SK-N-SH (cell line): ENCODE measurements at regions not wholly inside any gene's neighbourhood (a gene's known extent, or its start where the extent isn't known, plus 50 kb on each side); places are given as distances from the start of the nearest gene placed in this dataset.

Experiments
- EP300 ChIP-seq, 2 experiments: IDR thresholded peaks; 2 replicates each; pipeline versions ENCODE4 v1.4.0 to v1.6.1; 2012; ENCODE audit warnings: borderline replicate concordance in 1 of 2, low read depth in 1 of 2, low read length in 1 of 2
- EZH2phosphoT487 ChIP-seq: fragments of 200-600 bp; sonication (generic); IDR thresholded peaks from 2 replicates; pipeline ENCODE4 v1.6.1; 2017; ENCODE audit warnings: low read depth, mixed run types, mild to moderate bottlenecking, antibody characterized with exemption, moderate library complexity, borderline replicate concordance
- GATA2 ChIP-seq: sonication (generic); formaldehyde crosslinking; IDR thresholded peaks from 2 replicates; pipeline ENCODE4 v1.5.0; 2020; ENCODE audit warnings: mild to moderate bottlenecking, missing genetic modification reagents
- MXI1 ChIP-seq: IDR thresholded peaks from 2 replicates; pipeline ENCODE4 v1.6.1; 2012; ENCODE audit warnings: mild to moderate bottlenecking, low read depth, low read length, improper control_type of control experiment
- NRF1 ChIP-seq: IDR thresholded peaks from 2 replicates; pipeline ENCODE4 v1.6.1; 2012; ENCODE audit warnings: low read depth, mild to moderate bottlenecking, low read length
- POLR2AphosphoS5 ChIP-seq: IDR thresholded peaks from 2 replicates; pipeline ENCODE4 v1.6.1; 2012; ENCODE audit warnings: low read depth, low read length
- TAF1 ChIP-seq: IDR thresholded peaks from 2 replicates; pipeline ENCODE4 v1.6.1; 2012; ENCODE audit warnings: low read depth, mild to moderate bottlenecking, low read length, moderate library complexity, borderline replicate concordance
- TCF12 ChIP-seq: IDR thresholded peaks from 2 replicates; pipeline ENCODE4 v1.4.0; 2012
- TEAD4 ChIP-seq: IDR thresholded peaks from 2 replicates; pipeline ENCODE4 v1.4.0; 2012; ENCODE audit warnings: mild to moderate bottlenecking, borderline replicate concordance; ENCODE audit not compliant: insufficient read depth
- YY1 ChIP-seq: IDR thresholded peaks from 2 replicates; pipeline ENCODE4 v1.4.0; 2012; ENCODE audit warnings: low read depth, mild to moderate bottlenecking
- TF ChIP-seq, protein P1 (sequence below): IDR thresholded peaks from 2 replicates; pipeline ENCODE4 v1.6.1; 2012; ENCODE audit warnings: mild to moderate bottlenecking, low read depth, low read length, moderate library complexity
- TF ChIP-seq, protein P2 (sequence below): fragments of 200-600 bp; sonication (generic); IDR thresholded peaks from 2 replicates; pipeline ENCODE4 v1.6.1; 2017; ENCODE audit warnings: antibody characterized with exemption, mild to moderate bottlenecking, moderate library complexity
- TF ChIP-seq, protein P3 (sequence below): fragments of 150-350 bp; IDR thresholded peaks from 2 replicates; pipeline ENCODE4 v1.6.1; 2017; ENCODE audit warnings: antibody characterized with exemption, low read length, low read depth, borderline replicate concordance

DNA sequence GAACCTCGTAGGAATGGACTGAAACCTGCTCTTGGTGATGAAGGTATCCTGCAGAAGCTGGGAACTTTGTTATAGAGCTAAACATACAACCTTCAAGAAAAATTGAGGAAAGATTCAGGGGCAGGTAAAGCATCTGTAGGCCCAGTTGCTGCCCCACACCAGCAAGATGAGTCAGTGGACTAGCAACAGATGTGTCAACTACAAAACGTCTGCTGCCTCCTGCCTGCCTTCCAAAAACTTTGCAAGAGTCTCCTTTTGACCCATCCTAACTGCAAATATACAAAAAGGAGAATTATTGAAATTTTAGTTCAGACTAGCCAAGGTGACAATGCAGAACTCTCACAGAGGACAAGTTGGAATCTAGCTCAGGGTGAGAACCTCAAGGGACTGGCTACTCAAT, 60.9 kb upstream of the TMTC1 start:
- TF ChIP-seq, protein P1, sequence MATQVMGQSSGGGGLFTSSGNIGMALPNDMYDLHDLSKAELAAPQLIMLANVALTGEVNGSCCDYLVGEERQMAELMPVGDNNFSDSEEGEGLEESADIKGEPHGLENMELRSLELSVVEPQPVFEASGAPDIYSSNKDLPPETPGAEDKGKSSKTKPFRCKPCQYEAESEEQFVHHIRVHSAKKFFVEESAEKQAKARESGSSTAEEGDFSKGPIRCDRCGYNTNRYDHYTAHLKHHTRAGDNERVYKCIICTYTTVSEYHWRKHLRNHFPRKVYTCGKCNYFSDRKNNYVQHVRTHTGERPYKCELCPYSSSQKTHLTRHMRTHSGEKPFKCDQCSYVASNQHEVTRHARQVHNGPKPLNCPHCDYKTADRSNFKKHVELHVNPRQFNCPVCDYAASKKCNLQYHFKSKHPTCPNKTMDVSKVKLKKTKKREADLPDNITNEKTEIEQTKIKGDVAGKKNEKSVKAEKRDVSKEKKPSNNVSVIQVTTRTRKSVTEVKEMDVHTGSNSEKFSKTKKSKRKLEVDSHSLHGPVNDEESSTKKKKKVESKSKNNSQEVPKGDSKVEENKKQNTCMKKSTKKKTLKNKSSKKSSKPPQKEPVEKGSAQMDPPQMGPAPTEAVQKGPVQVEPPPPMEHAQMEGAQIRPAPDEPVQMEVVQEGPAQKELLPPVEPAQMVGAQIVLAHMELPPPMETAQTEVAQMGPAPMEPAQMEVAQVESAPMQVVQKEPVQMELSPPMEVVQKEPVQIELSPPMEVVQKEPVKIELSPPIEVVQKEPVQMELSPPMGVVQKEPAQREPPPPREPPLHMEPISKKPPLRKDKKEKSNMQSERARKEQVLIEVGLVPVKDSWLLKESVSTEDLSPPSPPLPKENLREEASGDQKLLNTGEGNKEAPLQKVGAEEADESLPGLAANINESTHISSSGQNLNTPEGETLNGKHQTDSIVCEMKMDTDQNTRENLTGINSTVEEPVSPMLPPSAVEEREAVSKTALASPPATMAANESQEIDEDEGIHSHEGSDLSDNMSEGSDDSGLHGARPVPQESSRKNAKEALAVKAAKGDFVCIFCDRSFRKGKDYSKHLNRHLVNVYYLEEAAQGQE = no peak
- TF ChIP-seq EP300 (IDR thresholded peaks at IDR 0.05; ENCODE audit: borderline replicate concordance in 1 of 2, low read depth in 1 of 2, low read length in 1 of 2) = no peak
- TF ChIP-seq, protein P2, sequence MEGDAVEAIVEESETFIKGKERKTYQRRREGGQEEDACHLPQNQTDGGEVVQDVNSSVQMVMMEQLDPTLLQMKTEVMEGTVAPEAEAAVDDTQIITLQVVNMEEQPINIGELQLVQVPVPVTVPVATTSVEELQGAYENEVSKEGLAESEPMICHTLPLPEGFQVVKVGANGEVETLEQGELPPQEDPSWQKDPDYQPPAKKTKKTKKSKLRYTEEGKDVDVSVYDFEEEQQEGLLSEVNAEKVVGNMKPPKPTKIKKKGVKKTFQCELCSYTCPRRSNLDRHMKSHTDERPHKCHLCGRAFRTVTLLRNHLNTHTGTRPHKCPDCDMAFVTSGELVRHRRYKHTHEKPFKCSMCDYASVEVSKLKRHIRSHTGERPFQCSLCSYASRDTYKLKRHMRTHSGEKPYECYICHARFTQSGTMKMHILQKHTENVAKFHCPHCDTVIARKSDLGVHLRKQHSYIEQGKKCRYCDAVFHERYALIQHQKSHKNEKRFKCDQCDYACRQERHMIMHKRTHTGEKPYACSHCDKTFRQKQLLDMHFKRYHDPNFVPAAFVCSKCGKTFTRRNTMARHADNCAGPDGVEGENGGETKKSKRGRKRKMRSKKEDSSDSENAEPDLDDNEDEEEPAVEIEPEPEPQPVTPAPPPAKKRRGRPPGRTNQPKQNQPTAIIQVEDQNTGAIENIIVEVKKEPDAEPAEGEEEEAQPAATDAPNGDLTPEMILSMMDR = no peak
- TF ChIP-seq TCF12 = no peak
- no peak for TF ChIP-seq EZH2phosphoT487
- no peak for TF ChIP-seq NRF1
- TF ChIP-seq, protein P3, sequence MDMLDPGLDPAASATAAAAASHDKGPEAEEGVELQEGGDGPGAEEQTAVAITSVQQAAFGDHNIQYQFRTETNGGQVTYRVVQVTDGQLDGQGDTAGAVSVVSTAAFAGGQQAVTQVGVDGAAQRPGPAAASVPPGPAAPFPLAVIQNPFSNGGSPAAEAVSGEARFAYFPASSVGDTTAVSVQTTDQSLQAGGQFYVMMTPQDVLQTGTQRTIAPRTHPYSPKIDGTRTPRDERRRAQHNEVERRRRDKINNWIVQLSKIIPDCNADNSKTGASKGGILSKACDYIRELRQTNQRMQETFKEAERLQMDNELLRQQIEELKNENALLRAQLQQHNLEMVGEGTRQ = no peak
- TF ChIP-seq TEAD4 = no peak
- TF ChIP-seq MXI1 = no peak
- no peak for TF ChIP-seq YY1
- no peak for TF ChIP-seq TAF1
- TF ChIP-seq GATA2 (CRISPR knock-in tag) = no peak
- no peak for TF ChIP-seq POLR2AphosphoS5
